ENCODE measurements at regions not wholly inside any gene's neighbourhood (a gene's known extent, or its start where the extent isn't known, plus 50 kb on each side); places are given as distances from the start of the nearest gene placed in this dataset.

DNA sequence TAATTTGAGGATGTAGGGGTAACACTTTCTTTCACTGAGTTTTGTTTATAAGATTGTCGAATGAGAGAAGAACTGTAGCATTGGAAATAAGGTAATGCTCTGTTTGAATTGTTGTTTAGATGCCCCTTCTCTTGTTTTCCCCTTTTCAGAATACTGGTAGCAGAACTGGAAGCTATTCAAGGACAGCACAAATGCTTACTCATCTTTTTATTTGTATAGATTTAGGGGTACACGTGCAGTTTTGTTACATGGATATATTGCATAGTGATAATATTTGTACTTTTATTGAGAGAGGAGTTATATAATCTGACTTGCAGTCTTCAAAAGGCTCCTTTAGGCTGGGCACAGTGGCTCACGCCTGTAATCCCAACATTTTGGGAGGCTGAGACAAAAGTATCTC lies 145.4 kb upstream of the HAND2 start:
- peaks cover 21% of the 10 kb centered on the region for H3K27me3 Mint-ChIP-seq (ENCODE audit: low read depth)
- H3K4me3 Mint-ChIP-seq (ENCODE audit: unreplicated experiment): no peak overlapping the region
- H3K9me3 Mint-ChIP-seq (ENCODE audit: low read depth): no peaks in the 10 kb centered on the region
- H3K36me3 Mint-ChIP-seq (ENCODE audit: low read depth): no peaks in the 10 kb centered on the region
- no peak overlapping the region for H3K27ac Mint-ChIP-seq (ENCODE audit: unreplicated experiment)
- no peak for TF ChIP-seq CTCF (IDR thresholded peaks at IDR 0.05)
- DNase-seq (ENCODE audit: low spot score): no peak
- H3K4me1 Mint-ChIP-seq (ENCODE audit: low read depth): no peaks in the 10 kb centered on the region

GRCh38 chr4:173669460-173670179 lies 139.6 kb upstream of the HAND2 start:
- no peak for TF ChIP-seq CTCF (IDR thresholded peaks at IDR 0.05)
- Mint-ChIP-seq H3K9me3 (ENCODE audit: low read depth) (no peaks in the 10 kb centered on the region), H3K36me3 (ENCODE audit: low read depth) (no peaks in the 10 kb centered on the region), H3K27me3 (ENCODE audit: low read depth) (peaks cover 8% of the 10 kb centered on the region), H3K4me1 (ENCODE audit: low read depth) (no peaks in the 10 kb centered on the region), H3K4me3 (ENCODE audit: unreplicated experiment) (no peak overlapping the region), H3K27ac (ENCODE audit: unreplicated experiment) (no peak overlapping the region)
- DNase-seq (ENCODE audit: low spot score): no peak

DNA sequence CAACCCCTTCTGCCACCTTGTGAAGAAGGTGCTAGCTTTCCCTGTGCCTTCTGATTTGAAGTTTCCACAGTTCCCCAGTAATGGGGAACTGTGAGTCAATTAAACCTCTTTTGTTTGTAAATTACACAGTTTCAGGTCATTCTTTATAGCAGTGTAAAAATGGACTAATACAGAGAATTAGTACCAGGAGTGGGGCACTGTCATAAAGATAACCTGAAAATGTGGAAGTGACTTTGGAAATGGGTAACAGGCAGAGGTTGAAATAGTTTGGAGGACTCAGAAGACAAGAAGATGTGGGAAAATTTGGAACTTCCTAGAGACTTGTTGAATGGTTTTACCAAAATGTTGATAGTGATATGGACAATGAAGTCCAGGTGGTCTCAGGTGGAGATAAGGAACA lies 131.0 kb upstream of the HAND2 start:
- Mint-ChIP-seq H3K36me3 (ENCODE audit: low read depth) (peaks cover 2% of the 10 kb centered on the region), H3K9me3 (ENCODE audit: low read depth) (peaks cover 3% of the 10 kb centered on the region), H3K27ac (ENCODE audit: unreplicated experiment) (no peak overlapping the region), H3K27me3 (ENCODE audit: low read depth) (peaks cover 9% of the 10 kb centered on the region), H3K4me1 (ENCODE audit: low read depth) (no peaks in the 10 kb centered on the region), H3K4me3 (ENCODE audit: unreplicated experiment) (no peak overlapping the region)
- no peak for TF ChIP-seq CTCF (IDR thresholded peaks at IDR 0.05)
- no peak for DNase-seq (ENCODE audit: low spot score)

DNA sequence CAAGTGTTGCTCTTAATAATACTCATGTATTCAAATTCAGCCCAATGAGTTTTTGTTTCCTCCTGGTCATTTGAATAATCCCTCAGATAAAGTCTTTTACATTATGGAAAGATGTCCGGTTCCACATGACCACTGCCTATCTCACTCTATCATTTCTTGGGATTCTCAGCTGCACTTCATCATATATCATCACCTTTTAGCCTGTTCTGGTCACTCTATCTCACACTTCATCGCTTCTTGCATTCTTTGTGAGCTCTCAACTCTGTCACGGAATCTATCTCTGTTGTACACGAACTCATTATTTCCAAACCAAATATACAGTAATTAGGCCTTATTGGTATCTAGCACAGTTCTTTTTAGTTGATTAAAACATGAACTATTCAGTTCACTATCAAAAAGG lies 126.9 kb upstream of the HAND2 start:
- Mint-ChIP-seq H3K27ac (ENCODE audit: unreplicated experiment) (no peak overlapping the region), H3K4me1 (ENCODE audit: low read depth) (no peaks in the 10 kb centered on the region), H3K9me3 (ENCODE audit: low read depth) (peaks cover 3% of the 10 kb centered on the region), H3K36me3 (ENCODE audit: low read depth) (peaks cover 2% of the 10 kb centered on the region), H3K4me3 (ENCODE audit: unreplicated experiment) (no peak overlapping the region), H3K27me3 (ENCODE audit: low read depth) (peaks cover 12% of the 10 kb centered on the region)
- TF ChIP-seq CTCF (IDR thresholded peaks at IDR 0.05): no peak
- no peak for DNase-seq (ENCODE audit: low spot score)

- H3K27ac Mint-ChIP-seq (ENCODE audit: unreplicated experiment): no peak overlapping the region
- H3K9me3 Mint-ChIP-seq (ENCODE audit: low read depth): no peaks in the 10 kb centered on the region
- peaks cover 16% of the 10 kb centered on the region for H3K27me3 Mint-ChIP-seq (ENCODE audit: low read depth)
- no peaks in the 10 kb centered on the region for H3K36me3 Mint-ChIP-seq (ENCODE audit: low read depth)
- no peak for TF ChIP-seq CTCF (IDR thresholded peaks at IDR 0.05)
- DNase-seq (ENCODE audit: low spot score): no peak
- H3K4me1 Mint-ChIP-seq (ENCODE audit: low read depth): no peaks in the 10 kb centered on the region
- H3K4me3 Mint-ChIP-seq (ENCODE audit: unreplicated experiment): no peak overlapping the region
Observed at GRCh38 chr4:173652283-173652931, 122.4 kb upstream of the HAND2 start.

All from chondrocyte (in vitro differentiated cells).